Endothelial cell (in vitro differentiated cells): ENCODE measurements at regions not wholly inside any gene's neighbourhood (a gene's known extent, or its start where the extent isn't known, plus 50 kb on each side); places are given as distances from the start of the nearest gene placed in this dataset.
A peak's percentile ranks its signal among the peaks of the same experiment; 100 is the strongest.

ENCODE experiments used
- DNase-seq: peaks from one replicate; pipeline ENCODE4 v3.0.0; 2021; ENCODE audit warnings: low spot score
- H3K27ac Mint-ChIP-seq: one replicate; pipeline ENCODE4 v1.8.0; 2021; ENCODE audit warnings: mixed read lengths, inconsistent platforms; ENCODE audit not compliant: unreplicated experiment
- H3K27me3 Mint-ChIP-seq: one replicate; pipeline ENCODE4 v1.8.0; 2021; ENCODE audit warnings: mild to moderate bottlenecking, moderate library complexity, mixed read lengths, inconsistent platforms; ENCODE audit not compliant: unreplicated experiment
- H3K36me3 Mint-ChIP-seq: one replicate; pipeline ENCODE4 v1.8.0; 2021; ENCODE audit warnings: mild to moderate bottlenecking, low read depth, mixed read lengths, inconsistent platforms; ENCODE audit not compliant: unreplicated experiment
- H3K4me1 Mint-ChIP-seq: one replicate; pipeline ENCODE4 v1.8.0; 2021; ENCODE audit warnings: mild to moderate bottlenecking, mixed read lengths, inconsistent platforms; ENCODE audit not compliant: unreplicated experiment
- H3K4me3 Mint-ChIP-seq: one replicate; pipeline ENCODE4 v1.8.0; 2021; ENCODE audit warnings: mild to moderate bottlenecking, mixed read lengths, inconsistent platforms; ENCODE audit not compliant: unreplicated experiment
- H3K9me3 Mint-ChIP-seq: one replicate; pipeline ENCODE4 v1.8.0; 2021; ENCODE audit warnings: mixed read lengths, inconsistent platforms; ENCODE audit not compliant: unreplicated experiment
- CTCF ChIP-seq: fragments of 200-600 bp; sonication (generic); IDR thresholded peaks from one replicate; pipeline ENCODE4 v1.5.0; 2021; ENCODE audit warnings: antibody characterized with exemption; ENCODE audit not compliant: unreplicated experiment

- no peaks in the 10 kb centered on the region for H3K36me3 Mint-ChIP-seq
- peak overlapping the region; percentile 80 for H3K27ac Mint-ChIP-seq
- TF ChIP-seq CTCF, result no peak
- peaks cover 21% of the 10 kb centered on the region for H3K4me1 Mint-ChIP-seq
- H3K9me3 Mint-ChIP-seq, result no peaks in the 10 kb centered on the region
- peaks cover 2% of the 10 kb centered on the region for H3K27me3 Mint-ChIP-seq
- no peak overlapping the region for H3K4me3 Mint-ChIP-seq
- no peak for DNase-seq
Observed at GRCh38 chr13:106865716-106866440, 297.9 kb upstream of the ARGLU1 start.

- H3K4me3 Mint-ChIP-seq, result no peak overlapping the region
- peaks cover 2% of the 10 kb centered on the region for H3K27me3 Mint-ChIP-seq
- H3K27ac Mint-ChIP-seq, result no peak overlapping the region
- no peak for DNase-seq
- H3K4me1 Mint-ChIP-seq, result peaks cover 15% of the 10 kb centered on the region
- no peaks in the 10 kb centered on the region for H3K9me3 Mint-ChIP-seq
- H3K36me3 Mint-ChIP-seq, result no peaks in the 10 kb centered on the region
- TF ChIP-seq CTCF, result no peak
Observed at GRCh38 chr13:106859533-106859904, 291.6 kb upstream of the ARGLU1 start.

GRCh38 chr13:106858903-106859532 lies 291.1 kb upstream of the ARGLU1 start:
- Mint-ChIP-seq H3K27ac (no peak overlapping the region), H3K27me3 (peaks cover 2% of the 10 kb centered on the region), H3K9me3 (no peaks in the 10 kb centered on the region), H3K4me3 (no peak overlapping the region), H3K36me3 (no peaks in the 10 kb centered on the region), H3K4me1 (peaks cover 15% of the 10 kb centered on the region)
- no peak for DNase-seq
- no peak for TF ChIP-seq CTCF

- H3K4me3 Mint-ChIP-seq, result no peak overlapping the region
- H3K27me3 Mint-ChIP-seq, result no peaks in the 10 kb centered on the region
- no peak overlapping the region for H3K27ac Mint-ChIP-seq
- H3K9me3 Mint-ChIP-seq, result no peaks in the 10 kb centered on the region
- H3K4me1 Mint-ChIP-seq, result no peaks in the 10 kb centered on the region
- H3K36me3 Mint-ChIP-seq, result no peaks in the 10 kb centered on the region
- no peak for DNase-seq
- TF ChIP-seq CTCF, result no peak
Observed at GRCh38 chr13:106852436-106852835, 284.5 kb upstream of the ARGLU1 start.

GRCh38 chr13:106850973-106851650 lies 283.2 kb upstream of the ARGLU1 start:
- Mint-ChIP-seq H3K27ac (no peak overlapping the region), H3K27me3 (no peaks in the 10 kb centered on the region), H3K4me1 (no peaks in the 10 kb centered on the region), H3K4me3 (no peak overlapping the region), H3K9me3 (no peaks in the 10 kb centered on the region), H3K36me3 (no peaks in the 10 kb centered on the region)
- TF ChIP-seq CTCF, result no peak
- no peak for DNase-seq
